H1 (cell line): ENCODE measurements at regions not wholly inside any gene's neighbourhood (a gene's known extent, or its start where the extent isn't known, plus 50 kb on each side); places are given as distances from the start of the nearest gene placed in this dataset.
A peak's percentile ranks its signal among the peaks of the same experiment; 100 is the strongest.

Experiments
- CTCF ChIA-PET: fragments of 300-600 bp; sonication (Branson Sonifier 250); formaldehyde crosslinking; loops from one replicate; lab custom pipeline; 2021; ENCODE audit not compliant: partially characterized antibody; lab: Charles Lee
- POLR2A ChIA-PET: fragments of 300-600 bp; sonication (Branson Sonifier 250); formaldehyde crosslinking; loops from one replicate; lab custom pipeline; 2021; ENCODE audit warnings: inconsistent platforms; ENCODE audit not compliant: partially characterized antibody; lab: Charles Lee
- DNase-seq, 2 experiments: peaks; one replicate each; pipeline versions ENCODE4 v3.0.0 to v3.0.0-alpha.2; 2010 to 2022; ENCODE audit warnings: low spot score in 2 of 2, low read depth in 1 of 2, mixed read lengths in 1 of 2
- FAIRE-seq: peaks from 2 replicates; lab custom pipeline; 2011; peaks lifted over from hg19 to GRCh38; lab: Jason Lieb, UNC
- H2AFZ ChIP-seq: 2 replicates; pipeline ENCODE4 v1.8.1; 2012; ENCODE audit warnings: low read length, inconsistent platforms
- H2AK5ac ChIP-seq: 2 replicates; pipeline ENCODE4 v1.6.1; 2013; ENCODE audit warnings: low read depth, low read length
- H2BK120ac ChIP-seq: replicated peaks from 2 replicates; pipeline ENCODE3; 2013; ENCODE audit warnings: low read depth, low read length, inconsistent platforms
- H2BK12ac ChIP-seq: 2 replicates; pipeline ENCODE4 v1.6.1; 2013; ENCODE audit warnings: low read depth, low read length
- H2BK15ac ChIP-seq: 2 replicates; pipeline ENCODE4 v1.6.1; 2013; ENCODE audit warnings: low read length
- H2BK20ac ChIP-seq: 2 replicates; pipeline ENCODE4 v1.6.1; 2013; ENCODE audit warnings: low read length
- H2BK5ac ChIP-seq: 2 replicates; pipeline ENCODE4 v1.6.1; 2013; ENCODE audit warnings: low read depth, low read length
- H3K14ac ChIP-seq: 2 replicates; pipeline ENCODE4 v1.6.1; 2013; ENCODE audit warnings: inconsistent platforms; ENCODE audit not compliant: insufficient read length
- H3K18ac ChIP-seq: 2 replicates; pipeline ENCODE4 v1.6.1; 2013; ENCODE audit warnings: low read length; ENCODE audit errors: extremely low read depth
- H3K23ac ChIP-seq: 2 replicates; pipeline ENCODE4 v1.6.1; 2013; ENCODE audit warnings: inconsistent platforms; ENCODE audit not compliant: insufficient read length
- H3K23me2 ChIP-seq: 2 replicates; pipeline ENCODE4 v1.6.1; 2013; ENCODE audit warnings: low read depth, low read length
- H3K27ac ChIP-seq: 2 replicates; pipeline ENCODE4 v1.6.1; 2011; ENCODE audit warnings: low read depth, low read length, inconsistent platforms
- H3K27me3 ChIP-seq, 4 experiments: replicated peaks in 1 of 4; 1 replicate in 1 of 4; 2 replicates in 3 of 4; pipeline versions ENCODE4 v1.6.1 to v1.8.1; 2011 to 2013; ENCODE audit warnings: low read length in 3 of 4, mild to moderate bottlenecking in 3 of 4, inconsistent platforms in 2 of 4, mixed read lengths in 2 of 4, moderate library complexity in 1 of 4; ENCODE audit not compliant: control insufficient read depth in 3 of 4, insufficient read depth in 3 of 4; ENCODE audit errors: extremely low read depth in 1 of 4
- H3K36me3 ChIP-seq, 4 experiments: 2 replicates each; pipeline versions ENCODE4 v1.6.1 to v1.8.1; 2011 to 2013; ENCODE audit warnings: mild to moderate bottlenecking in 4 of 4, low read length in 3 of 4, moderate library complexity in 2 of 4, control low read depth in 1 of 4, inconsistent platforms in 1 of 4; ENCODE audit not compliant: insufficient read depth in 4 of 4, control insufficient read depth in 2 of 4
- H3K4ac ChIP-seq: replicated peaks from 2 replicates; pipeline ENCODE3; 2013; ENCODE audit warnings: low read length, low read depth, mixed read lengths, inconsistent platforms; ENCODE audit not compliant: insufficient read length
- H3K4me1 ChIP-seq, 4 experiments: replicated peaks in 1 of 4; 1 replicate in 1 of 4; 2 replicates in 3 of 4; pipeline versions ENCODE4 v1.6.1 to v1.8.1; 2011 to 2013; ENCODE audit warnings: low read length in 3 of 4, inconsistent platforms in 2 of 4, mixed read lengths in 1 of 4; ENCODE audit not compliant: insufficient read depth in 4 of 4, control insufficient read depth in 3 of 4
- H3K4me2 ChIP-seq, 2 experiments: 2 replicates each; pipeline versions ENCODE4 v1.6.1 to v1.8.1; 2011 to 2013; ENCODE audit warnings: low read depth in 2 of 2, low read length in 2 of 2, control low read depth in 1 of 2, inconsistent platforms in 1 of 2, mild to moderate bottlenecking in 1 of 2; ENCODE audit not compliant: insufficient read depth in 1 of 2
- H3K4me3 ChIP-seq, 4 experiments: fragments of 200-600, 300-600 bp in 1 of 4; sonication (generic), shearing (Covaris generic), sonication (Bioruptor Twin) in 1 of 4; 2 replicates each; pipeline versions ENCODE4 v1.5.1 to v1.8.1; 2011 to 2016; ENCODE audit warnings: low read length in 4 of 4, low read depth in 3 of 4, control low read depth in 2 of 4, inconsistent platforms in 2 of 4, mild to moderate bottlenecking in 2 of 4, mixed read lengths in 1 of 4, moderate library complexity in 1 of 4; ENCODE audit not compliant: insufficient read depth in 2 of 4; ENCODE audit errors: extremely low read depth in 1 of 4
- H3K56ac ChIP-seq: replicated peaks from 2 replicates; pipeline ENCODE3; 2013; ENCODE audit warnings: low read depth, mild to moderate bottlenecking, mixed read lengths, low read length, inconsistent platforms; ENCODE audit not compliant: insufficient read length
- H3K79me1 ChIP-seq: 2 replicates; pipeline ENCODE4 v1.6.1; 2013; ENCODE audit warnings: low read depth, low read length, control low read depth
- H3K79me2 ChIP-seq, 2 experiments: 2 replicates each; pipeline versions ENCODE4 v1.6.1 to v1.8.1; 2012 to 2013; ENCODE audit warnings: low read length in 2 of 2, mild to moderate bottlenecking in 2 of 2, inconsistent platforms in 1 of 2; ENCODE audit not compliant: insufficient read depth in 2 of 2, control insufficient read depth in 1 of 2
- H3K9ac ChIP-seq, 4 experiments: replicated peaks in 1 of 4; 1 replicate in 1 of 4; 2 replicates in 3 of 4; pipeline versions ENCODE4 v1.6.1 to v1.8.1; 2011 to 2013; ENCODE audit warnings: low read depth in 3 of 4, low read length in 3 of 4, control low read depth in 2 of 4, mild to moderate bottlenecking in 2 of 4, moderate library complexity in 2 of 4, inconsistent platforms in 1 of 4; ENCODE audit errors: extremely low read depth in 1 of 4
- H3K9me3 ChIP-seq, 2 experiments: 2 replicates each; pipeline versions ENCODE4 v1.6.1 to v1.8.1; 2012 to 2013; ENCODE audit warnings: mild to moderate bottlenecking in 2 of 2, moderate library complexity in 2 of 2, control low read depth in 1 of 2, inconsistent platforms in 1 of 2, low read depth in 1 of 2, low read length in 1 of 2, mixed read lengths in 1 of 2; ENCODE audit not compliant: insufficient read depth in 2 of 2
- H4K20me1 ChIP-seq, 2 experiments: replicated peaks in 1 of 2; 2 replicates each; pipeline versions ENCODE3 to v1.8.1; 2011 to 2013; ENCODE audit warnings: inconsistent platforms in 2 of 2, low read length in 2 of 2, mild to moderate bottlenecking in 1 of 2; ENCODE audit not compliant: insufficient read depth in 2 of 2, control insufficient read depth in 1 of 2
- H4K5ac ChIP-seq: 2 replicates; pipeline ENCODE4 v1.6.1; 2013; ENCODE audit warnings: low read length, low read depth, mixed read lengths, inconsistent platforms; ENCODE audit not compliant: insufficient read length
- H4K8ac ChIP-seq: 2 replicates; pipeline ENCODE4 v1.8.0; 2013; ENCODE audit warnings: mild to moderate bottlenecking, moderate library complexity, low read length, inconsistent platforms; ENCODE audit not compliant: insufficient read depth; ENCODE audit errors: extremely low read depth
- H4K91ac ChIP-seq: replicated peaks from 2 replicates; pipeline ENCODE3; 2013; ENCODE audit warnings: low read length, mixed read lengths, inconsistent platforms; ENCODE audit not compliant: insufficient read length
- CBX5 ChIP-seq: fragments of 300-800, 300-1000 bp; sonication (generic); IDR thresholded peaks from 2 replicates; pipeline ENCODE4 v1.7.1; 2016; ENCODE audit warnings: antibody characterized with exemption, low read length, low read depth
- JUND ChIP-seq: IDR thresholded peaks from 2 replicates; pipeline ENCODE4 v1.6.1; 2011; ENCODE audit warnings: mild to moderate bottlenecking, improper control_type of control experiment, low read length
- SP1 ChIP-seq: IDR thresholded peaks from 2 replicates; pipeline ENCODE4 v1.6.1; 2011; ENCODE audit warnings: low read depth, low read length
- WGBS, 2 experiments: shearing (Covaris generic) in 1 of 2; methylation state at CpG; one replicate each; pipeline versions ENCODE4 v1.1.6 to v1.1.7; 2013 to 2015; ENCODE audit warnings: low lambda C conversion rate in 2 of 2, mixed read lengths in 2 of 2, inconsistent platforms in 1 of 2, low coverage in 1 of 2, missing lambda C conversion rate in 1 of 2; ENCODE audit not compliant: insufficient replicate concordance in 2 of 2, insufficient coverage in 1 of 2, insufficient read length in 1 of 2; ENCODE audit errors: extremely low coverage in 1 of 2, missing lambda C conversion rate in 1 of 2; 5-methylcytosine and 5-hydroxymethylcytosine counted together

DNA sequence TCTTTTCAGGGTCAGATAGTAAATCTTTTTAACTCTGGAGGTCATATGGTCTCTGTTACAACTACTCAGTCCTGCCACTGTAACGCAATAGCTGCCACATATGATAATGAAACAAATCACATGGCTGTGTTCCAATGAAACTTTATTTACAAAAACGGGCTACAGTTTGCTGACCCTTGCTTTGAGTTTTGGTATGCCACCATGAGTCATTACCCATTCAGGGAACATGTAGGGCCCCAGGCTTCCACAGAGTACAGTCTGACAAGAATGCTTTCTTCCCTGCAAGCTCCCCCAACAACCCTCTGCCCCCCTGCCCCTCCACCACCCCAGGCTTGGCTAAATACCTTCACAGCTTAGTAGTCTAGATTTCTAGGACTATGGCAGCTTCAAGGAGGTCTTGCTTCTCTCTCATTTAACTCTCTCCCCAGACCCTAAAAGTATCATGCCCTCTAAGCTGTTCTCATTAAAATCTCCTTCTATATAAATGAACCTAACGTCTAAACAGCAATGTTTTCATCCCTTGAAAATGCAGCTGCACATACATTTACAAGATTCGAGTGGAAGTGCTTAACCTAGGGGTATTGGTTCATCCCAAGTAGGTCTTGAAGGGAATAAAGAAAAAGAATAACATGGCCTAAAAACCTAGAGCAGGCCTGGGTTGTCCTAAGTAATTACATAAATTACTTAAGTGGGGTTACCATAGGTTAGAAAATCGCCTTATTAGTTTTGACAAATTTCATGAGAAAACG, 117.8 kb upstream of the PRICKLE2 start:
- Histone ChIP-seq H2BK120ac (no peak overlapping the region), H3K23ac (no peak overlapping the region), H2BK20ac (no peak overlapping the region), H3K4me2 (peak overlapping the region in 1 of 2 experiments; percentile 17; a peak in 1 of 4 replicates), H3K9me3 (no peaks in the 10 kb centered on the region), H3K56ac (no peak overlapping the region), H3K27me3 (no peaks in the 10 kb centered on the region), H3K36me3 (no peaks in the 10 kb centered on the region), H3K27ac (no peak overlapping the region), H2AK5ac (no peak overlapping the region), H4K8ac (no peak overlapping the region), H3K79me2 (no peaks in the 10 kb centered on the region), H4K20me1 (no peaks in the 10 kb centered on the region), H3K4ac (no peak overlapping the region), H4K5ac (no peak overlapping the region), H3K23me2 (no peaks in the 10 kb centered on the region), H3K4me3 (no peak overlapping the region), H4K91ac (no peak overlapping the region), H3K14ac (no peak overlapping the region), H2BK5ac (no peak overlapping the region), H3K18ac (no peak overlapping the region), H3K9ac (no peak overlapping the region), H2BK15ac (no peak overlapping the region), H3K79me1 (no peaks in the 10 kb centered on the region), H2AFZ (no peak overlapping the region), H2BK12ac (no peak overlapping the region), H3K4me1 (peaks cover 5 to 20% (median 9%) of the 10 kb centered on the region in 4 experiments; a peak in 6 of 7 replicates)
- ChIA-PET POLR2A (no interaction called here), CTCF (interaction anchor here (1.2 to 1.3 kb wide), 2 partner anchors 12 to 20 kb away, joined by 3 to 5 read pairs; no protein-coding TSS in a partner anchor)
- FAIRE-seq (peak; percentile 42), DNase-seq (no peak)
- WGBS, 2 experiments, result 78% methylated on average over 6 of the region's 6 CpGs; no CpG with 5 or more reads in 1 of the 2 experiments
- TF ChIP-seq JUND, result peak; percentile 59; the same call in 1 of the 2 replicates
- TF ChIP-seq CBX5, result no peak
- TF ChIP-seq SP1, result 0 out of 2 replicates have a peak, but pooled peaks have one; percentile 12
